Loucy (cell line): ENCODE measurements at regions not wholly inside any gene's neighbourhood (a gene's known extent, or its start where the extent isn't known, plus 50 kb on each side); places are given as distances from the start of the nearest gene placed in this dataset.

Experiments used
- H2AFZ ChIP-seq: fragments of 200-600 bp; sonication (generic); 2 replicates; pipeline ENCODE4 v1.6.0; 2016; ENCODE audit warnings: antibody characterized with exemption, mild to moderate bottlenecking, low read length, moderate library complexity
- H3F3A ChIP-seq: fragments of 200-600 bp; 2 replicates; pipeline ENCODE4 v1.6.0; 2016; ENCODE audit warnings: antibody characterized with exemption, low read depth, mild to moderate bottlenecking
- H3K27me3 ChIP-seq: fragments of 200-600 bp; sonication (generic); 2 replicates; pipeline ENCODE4 v1.6.1; 2014; ENCODE audit warnings: low read length, mild to moderate bottlenecking; ENCODE audit not compliant: insufficient read depth, poor library complexity, severe bottlenecking
- H3K36me3 ChIP-seq: fragments of 200-600 bp; sonication (generic); 2 replicates; pipeline ENCODE4 v1.6.1; 2016; ENCODE audit warnings: low read length; ENCODE audit not compliant: insufficient read depth
- H3K4me1 ChIP-seq: fragments of 200-600 bp; sonication (generic); 2 replicates; pipeline ENCODE4 v1.5.1; 2014; ENCODE audit warnings: low read length, mild to moderate bottlenecking; ENCODE audit not compliant: insufficient read depth, poor library complexity, severe bottlenecking
- H3K4me2 ChIP-seq: fragments of 200-600 bp; sonication (generic); 2 replicates; pipeline ENCODE4 v1.6.0; 2014; ENCODE audit warnings: antibody characterized with exemption, low read length, low read depth, mild to moderate bottlenecking; ENCODE audit not compliant: poor library complexity, severe bottlenecking
- H3K4me3 ChIP-seq: fragments of 200-600 bp; sonication (generic); 2 replicates; pipeline ENCODE4 v1.5.1; 2014; ENCODE audit warnings: low read length, mild to moderate bottlenecking, mixed read lengths; ENCODE audit not compliant: poor library complexity, severe bottlenecking
- H3K79me2 ChIP-seq: fragments of 200-600 bp; sonication (generic); 2 replicates; pipeline ENCODE4 v1.6.1; 2014; ENCODE audit warnings: low read length; ENCODE audit not compliant: insufficient read depth
- H3K9ac ChIP-seq: fragments of 200-600 bp; sonication (generic); 2 replicates; pipeline ENCODE4 v1.6.0; 2014; ENCODE audit warnings: mild to moderate bottlenecking, low read depth, low read length, moderate library complexity; ENCODE audit not compliant: poor library complexity, severe bottlenecking
- H3K9me2 ChIP-seq: fragments of 200-600 bp; sonication (generic); replicated peaks from 2 replicates; pipeline ENCODE4 v1.6.1; 2016; ENCODE audit warnings: low read depth, low read length, mixed read lengths
- H3K9me3 ChIP-seq: fragments of 200-600 bp; sonication (generic); 2 replicates; pipeline ENCODE4 v1.6.1; 2014; ENCODE audit warnings: mild to moderate bottlenecking, antibody characterized with exemption, low read length, low read depth; ENCODE audit not compliant: insufficient read depth
- H4K20me1 ChIP-seq: fragments of 200-600 bp; sonication (generic); 2 replicates; pipeline ENCODE4 v1.6.0; 2014; ENCODE audit warnings: antibody characterized with exemption, low read length, mild to moderate bottlenecking; ENCODE audit not compliant: insufficient read depth, poor library complexity, severe bottlenecking
- EZH2phosphoT487 ChIP-seq: fragments of 200-600 bp; IDR thresholded peaks from 2 replicates; pipeline ENCODE4 v1.6.1; 2018; ENCODE audit warnings: antibody characterized with exemption, mild to moderate bottlenecking, moderate library complexity, borderline replicate concordance
- TF ChIP-seq, protein P1 (sequence below): fragments of 200-600 bp; sonication (generic); conservative IDR thresholded peaks from 2 replicates; pipeline ENCODE4 v1.5.1; 2014; ENCODE audit warnings: mild to moderate bottlenecking, antibody characterized with exemption, low read length

GRCh38 chr5:62178258-62178657, 127.7 kb upstream of the KIF2A start:
- no peaks in the 10 kb centered on the region for H3K27me3 ChIP-seq
- no peaks in the 10 kb centered on the region for H3K9me3 ChIP-seq
- no peak overlapping the region for H3K4me3 ChIP-seq
- no peaks in the 10 kb centered on the region for H3K36me3 ChIP-seq
- no peaks in the 10 kb centered on the region for H3K79me2 ChIP-seq
- no peaks in the 10 kb centered on the region for H4K20me1 ChIP-seq
- no peaks in the 10 kb centered on the region for H3K9me2 ChIP-seq
- TF ChIP-seq, protein P1, sequence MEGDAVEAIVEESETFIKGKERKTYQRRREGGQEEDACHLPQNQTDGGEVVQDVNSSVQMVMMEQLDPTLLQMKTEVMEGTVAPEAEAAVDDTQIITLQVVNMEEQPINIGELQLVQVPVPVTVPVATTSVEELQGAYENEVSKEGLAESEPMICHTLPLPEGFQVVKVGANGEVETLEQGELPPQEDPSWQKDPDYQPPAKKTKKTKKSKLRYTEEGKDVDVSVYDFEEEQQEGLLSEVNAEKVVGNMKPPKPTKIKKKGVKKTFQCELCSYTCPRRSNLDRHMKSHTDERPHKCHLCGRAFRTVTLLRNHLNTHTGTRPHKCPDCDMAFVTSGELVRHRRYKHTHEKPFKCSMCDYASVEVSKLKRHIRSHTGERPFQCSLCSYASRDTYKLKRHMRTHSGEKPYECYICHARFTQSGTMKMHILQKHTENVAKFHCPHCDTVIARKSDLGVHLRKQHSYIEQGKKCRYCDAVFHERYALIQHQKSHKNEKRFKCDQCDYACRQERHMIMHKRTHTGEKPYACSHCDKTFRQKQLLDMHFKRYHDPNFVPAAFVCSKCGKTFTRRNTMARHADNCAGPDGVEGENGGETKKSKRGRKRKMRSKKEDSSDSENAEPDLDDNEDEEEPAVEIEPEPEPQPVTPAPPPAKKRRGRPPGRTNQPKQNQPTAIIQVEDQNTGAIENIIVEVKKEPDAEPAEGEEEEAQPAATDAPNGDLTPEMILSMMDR: no peak
- no peak for TF ChIP-seq EZH2phosphoT487
- no peak overlapping the region for H3K9ac ChIP-seq
- no peak overlapping the region for H2AFZ ChIP-seq
- no peaks in the 10 kb centered on the region for H3K4me1 ChIP-seq
- H3K4me2 ChIP-seq: no peak overlapping the region
- no peaks in the 10 kb centered on the region for H3F3A ChIP-seq

GRCh38 chr5:62182802-62183201, 123.2 kb upstream of the KIF2A start:
- no peaks in the 10 kb centered on the region for H3K9me2 ChIP-seq
- no peak overlapping the region for H2AFZ ChIP-seq
- no peak overlapping the region for H3K4me2 ChIP-seq
- no peak overlapping the region for H3K9ac ChIP-seq
- no peaks in the 10 kb centered on the region for H3K4me1 ChIP-seq
- H3K79me2 ChIP-seq: no peaks in the 10 kb centered on the region
- no peak overlapping the region for H3K4me3 ChIP-seq
- no peaks in the 10 kb centered on the region for H4K20me1 ChIP-seq
- no peaks in the 10 kb centered on the region for H3K27me3 ChIP-seq
- H3K9me3 ChIP-seq: no peaks in the 10 kb centered on the region
- no peaks in the 10 kb centered on the region for H3K36me3 ChIP-seq
- TF ChIP-seq, protein P1: no peak
- no peak for TF ChIP-seq EZH2phosphoT487
- H3F3A ChIP-seq: no peaks in the 10 kb centered on the region

GRCh38 chr5:62183727-62184126, 122.3 kb upstream of the KIF2A start:
- H3K9me3 ChIP-seq: no peaks in the 10 kb centered on the region
- no peaks in the 10 kb centered on the region for H4K20me1 ChIP-seq
- H3F3A ChIP-seq: no peaks in the 10 kb centered on the region
- no peak overlapping the region for H3K4me2 ChIP-seq
- no peak overlapping the region for H3K9ac ChIP-seq
- no peaks in the 10 kb centered on the region for H3K9me2 ChIP-seq
- no peaks in the 10 kb centered on the region for H3K36me3 ChIP-seq
- no peaks in the 10 kb centered on the region for H3K79me2 ChIP-seq
- H2AFZ ChIP-seq: no peak overlapping the region
- no peak for TF ChIP-seq EZH2phosphoT487
- TF ChIP-seq, protein P1: no peak
- H3K4me1 ChIP-seq: no peaks in the 10 kb centered on the region
- no peaks in the 10 kb centered on the region for H3K27me3 ChIP-seq
- H3K4me3 ChIP-seq: no peak overlapping the region
